ENCODE measurements at regions not wholly inside any gene's neighbourhood (a gene's known extent, or its start where the extent isn't known, plus 50 kb on each side); places are given as distances from the start of the nearest gene placed in this dataset.
"Not testable (repeated sequence)": the region's sequence is repeated elsewhere in the genome, so short reads cannot be mapped to it uniquely, and the experiment has no call there.

DNA sequence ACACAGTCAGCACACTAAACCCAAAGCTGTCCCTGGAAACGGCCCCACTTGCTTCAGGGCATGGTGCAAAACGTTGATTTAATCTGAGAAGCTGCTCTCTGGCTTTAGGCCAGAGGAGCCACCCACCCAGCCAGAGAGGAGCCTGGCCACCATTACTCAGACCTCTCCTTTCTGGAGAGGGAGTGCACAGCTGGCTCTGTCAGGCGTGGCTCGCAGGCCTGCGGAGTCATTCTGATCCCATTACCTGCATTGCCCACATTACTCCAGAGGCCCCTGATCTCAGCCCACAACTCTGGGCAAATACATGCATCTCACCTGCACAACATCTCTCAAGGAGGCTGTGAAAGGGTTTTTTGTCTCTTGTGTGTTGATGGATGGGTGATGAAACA lies 370.0 kb upstream of the IGFBP3 start:
- in situ Hi-C loops (cut with MboI; ENCODE audit: low sequenced_read_pairs) = no loop called here

DNA sequence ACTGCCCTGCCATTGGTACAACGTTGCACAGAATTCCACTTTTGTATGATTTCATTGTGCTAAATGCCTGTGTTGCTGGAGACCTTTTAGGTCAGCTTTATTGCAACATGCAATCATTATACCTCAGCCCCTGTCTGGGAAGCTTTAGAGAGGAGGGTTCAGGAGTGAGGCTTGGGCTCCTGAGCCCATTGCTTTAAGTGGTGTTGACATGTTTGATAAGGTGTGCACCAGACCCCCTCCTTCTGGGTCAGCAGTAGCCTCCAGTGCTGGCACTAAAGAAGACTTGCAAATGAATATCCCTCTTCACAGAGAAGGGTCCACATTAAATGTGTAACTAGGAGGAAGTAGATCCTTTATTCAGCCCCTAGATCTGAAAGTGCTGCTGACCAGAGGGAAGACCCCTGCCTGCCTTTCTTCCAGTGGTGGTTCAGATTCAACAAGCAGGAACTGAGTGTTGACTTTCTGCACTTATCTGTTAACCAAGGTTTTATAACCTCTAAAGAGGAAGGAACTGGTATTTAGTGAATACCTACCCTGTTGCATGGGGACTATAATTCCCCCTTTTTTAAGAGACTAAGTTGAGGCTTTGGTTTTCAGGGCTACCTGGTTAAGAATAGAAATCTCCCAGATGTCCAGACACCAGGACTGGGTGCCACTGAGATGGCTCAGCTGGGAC lies 369.4 kb upstream of the IGFBP3 start:
- in situ Hi-C loops (cut with MboI; ENCODE audit: low sequenced_read_pairs) = no loop called here

DNA sequence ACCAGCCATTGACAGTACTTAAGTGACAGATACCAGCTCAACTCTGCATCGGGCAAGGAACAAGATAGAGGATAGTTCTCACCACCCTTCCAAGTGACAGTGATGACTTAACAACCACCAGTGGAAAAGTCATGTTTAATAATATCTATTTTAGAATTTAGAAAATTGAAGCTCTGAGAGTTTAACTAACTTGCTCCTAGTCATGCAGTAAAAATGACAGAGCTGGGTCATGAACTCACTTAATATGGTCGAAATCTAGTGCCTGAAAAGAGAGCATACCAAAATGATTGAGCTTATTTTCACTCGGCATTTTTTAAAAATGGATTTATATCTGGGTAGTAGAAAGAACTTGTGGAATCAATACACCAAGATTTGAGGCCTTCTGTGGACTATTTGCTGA lies 367.8 kb upstream of the IGFBP3 start:
- in situ Hi-C loops (cut with MboI; ENCODE audit: low sequenced_read_pairs) = no loop called here

DNA sequence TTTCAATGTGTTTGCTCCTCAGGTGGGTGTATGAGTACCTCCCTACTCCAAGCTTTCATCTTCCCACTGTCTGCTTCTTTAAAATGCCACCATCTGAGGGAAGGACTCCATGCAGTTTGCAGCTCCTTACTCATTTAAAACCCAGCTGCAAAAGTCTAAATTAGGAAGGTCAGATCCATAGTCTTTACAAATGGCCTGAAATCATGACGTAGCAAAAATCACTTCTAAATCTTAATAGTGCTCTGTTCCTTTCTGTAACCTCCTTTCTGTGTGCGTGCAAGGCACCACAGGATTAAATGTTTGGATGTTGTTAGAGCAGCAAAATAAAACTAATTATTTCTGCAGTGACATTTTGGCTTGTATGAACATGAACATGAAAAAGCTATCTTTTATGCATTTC lies 366.9 kb upstream of the IGFBP3 start:
- in situ Hi-C loops (cut with MboI; ENCODE audit: low sequenced_read_pairs) = no loop called here

DNA sequence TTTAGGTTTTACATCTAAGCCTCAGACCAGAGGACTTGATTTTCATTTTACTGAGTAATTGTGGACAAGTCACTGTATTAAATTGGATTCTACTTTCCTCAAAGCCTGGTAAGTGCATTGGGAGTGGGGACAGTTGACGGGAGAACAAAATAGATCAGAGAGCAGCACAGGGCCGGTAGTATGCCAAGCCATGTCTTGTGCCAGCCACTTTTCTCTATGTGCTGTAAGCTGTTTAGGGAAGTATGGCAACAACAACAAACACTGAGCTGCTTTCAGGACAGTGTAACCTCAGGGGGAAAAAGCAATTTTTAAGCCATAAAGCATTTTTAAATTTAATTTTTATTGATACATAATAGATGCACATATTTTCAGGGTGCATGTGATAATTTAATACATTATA lies 365.9 kb upstream of the IGFBP3 start:
- in situ Hi-C loops (cut with MboI; ENCODE audit: low sequenced_read_pairs) = no loop called here

DNA sequence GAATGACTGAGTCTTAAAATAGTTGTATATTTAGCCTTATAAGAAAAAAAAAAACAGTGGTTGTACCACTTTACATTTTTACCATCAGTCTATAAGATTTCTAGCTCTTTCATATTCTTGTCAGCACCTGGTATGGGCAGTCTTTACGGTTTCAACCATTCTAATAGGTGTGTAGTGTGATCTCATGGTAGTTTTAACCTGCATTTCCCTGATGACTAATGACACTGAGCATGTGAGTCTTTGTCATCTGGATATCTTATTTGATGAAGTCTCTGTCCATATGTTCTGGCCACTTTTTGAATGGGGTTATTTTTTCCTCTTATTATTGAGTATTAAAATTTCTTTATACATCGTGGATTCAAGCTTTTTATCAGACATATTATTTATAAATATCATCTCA lies 365.3 kb upstream of the IGFBP3 start:
- in situ Hi-C loops (cut with MboI; ENCODE audit: low sequenced_read_pairs) = no loop called here

DNA sequence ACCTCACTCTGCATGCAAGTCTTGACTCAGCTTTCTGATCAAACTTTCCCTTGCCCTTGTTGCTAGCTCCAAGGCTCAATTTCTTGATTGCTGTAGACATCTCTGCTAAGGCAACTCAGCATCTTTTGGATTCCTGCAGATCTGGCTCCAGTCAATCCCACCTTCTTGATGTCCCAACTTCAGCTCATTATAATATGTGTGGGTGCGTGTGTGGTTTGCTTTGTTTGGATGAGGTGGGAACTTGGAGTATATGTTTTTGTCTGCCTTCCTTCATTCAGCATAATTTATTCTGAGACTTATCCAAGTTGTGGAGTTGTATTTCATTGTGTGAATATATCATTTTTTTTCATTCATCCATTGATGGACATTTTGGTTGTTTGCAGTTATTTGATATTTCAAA lies 364.8 kb upstream of the IGFBP3 start:
- in situ Hi-C loops (cut with MboI; ENCODE audit: low sequenced_read_pairs) = no loop called here

DNA sequence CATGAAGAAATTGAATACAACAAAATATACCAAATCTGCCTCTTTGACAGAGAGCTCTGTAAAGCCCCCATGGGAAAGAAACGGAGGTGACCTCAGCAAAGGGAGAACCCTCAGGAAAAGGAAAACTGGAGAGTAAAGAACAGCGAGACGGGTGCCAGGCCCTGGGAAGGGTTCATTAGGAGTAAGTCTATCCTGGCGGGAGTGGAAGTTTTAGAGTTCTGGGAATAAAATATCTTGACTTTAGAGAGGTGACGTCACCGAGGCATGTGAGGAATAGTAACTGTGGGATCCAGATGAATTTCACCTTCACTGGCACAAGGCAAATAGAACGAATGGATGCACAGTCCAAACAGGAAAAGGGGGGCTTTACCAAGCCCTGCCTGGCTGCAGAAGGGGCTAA lies 362.8 kb upstream of the IGFBP3 start:
- in situ Hi-C loops (cut with MboI; ENCODE audit: low sequenced_read_pairs) = no loop called here

DNA sequence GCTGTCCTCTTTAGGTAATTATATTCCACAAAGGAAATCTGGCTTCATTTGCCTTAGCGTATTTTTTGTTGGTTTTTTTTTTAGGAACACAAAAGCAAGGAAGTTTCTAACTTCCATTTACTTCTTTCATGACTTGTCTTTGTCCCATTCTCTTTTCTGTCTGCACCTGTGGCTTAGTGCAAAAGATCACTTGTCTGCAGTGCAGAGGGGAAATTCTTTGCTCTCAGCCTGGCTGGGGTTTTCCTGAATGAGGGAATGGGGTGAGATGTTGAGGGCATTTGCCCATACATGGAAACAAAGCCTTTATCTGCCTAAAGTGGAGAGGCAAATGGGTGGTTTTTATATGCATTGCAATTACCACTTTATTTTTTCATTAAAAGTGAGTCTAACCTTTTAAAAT lies 361.1 kb upstream of the IGFBP3 start:
- in situ Hi-C loops (cut with MboI; ENCODE audit: low sequenced_read_pairs) = no loop called here

DNA sequence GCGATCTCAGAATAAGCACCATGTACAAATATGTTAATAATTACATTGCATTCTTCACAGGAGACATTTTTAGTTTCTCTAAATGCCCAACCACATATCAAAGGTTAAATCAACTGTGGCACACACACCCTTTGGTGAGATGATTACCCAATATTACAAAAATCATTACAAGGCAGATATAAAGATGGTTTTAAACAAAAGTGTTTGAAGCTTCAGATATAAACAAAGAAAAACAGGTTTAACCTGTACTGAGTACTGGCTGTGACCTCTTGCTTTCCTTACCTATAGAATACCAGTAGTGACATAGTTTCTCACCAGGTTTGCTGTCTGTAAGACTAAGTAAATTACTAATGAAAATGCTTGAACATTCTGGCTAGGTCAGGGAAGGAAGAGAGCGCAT lies 360.0 kb upstream of the IGFBP3 start:
- in situ Hi-C loops (cut with MboI; ENCODE audit: low sequenced_read_pairs) = no loop called here

DNA sequence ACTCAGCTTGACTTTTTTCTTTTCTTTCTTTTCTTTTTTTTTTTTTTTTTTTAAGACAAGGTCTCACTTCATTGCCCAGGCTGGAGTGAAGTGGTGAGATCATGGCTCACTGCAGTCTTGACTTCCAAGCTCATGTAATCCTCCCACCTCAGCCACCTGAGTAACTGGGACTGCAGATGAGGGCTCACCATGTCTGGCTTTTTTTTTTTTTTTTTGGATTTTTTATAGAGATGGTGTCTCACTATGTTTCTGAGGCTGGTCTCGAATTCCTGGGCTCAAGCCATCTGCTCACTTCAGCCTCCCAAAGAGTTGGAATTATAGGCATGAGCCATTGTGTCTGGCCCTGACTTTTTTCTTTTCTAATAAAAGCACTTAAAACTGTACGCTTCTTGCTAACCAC lies 358.2 kb upstream of the IGFBP3 start:
- in situ Hi-C loops (cut with MboI; ENCODE audit: low sequenced_read_pairs) = no loop called here

DNA sequence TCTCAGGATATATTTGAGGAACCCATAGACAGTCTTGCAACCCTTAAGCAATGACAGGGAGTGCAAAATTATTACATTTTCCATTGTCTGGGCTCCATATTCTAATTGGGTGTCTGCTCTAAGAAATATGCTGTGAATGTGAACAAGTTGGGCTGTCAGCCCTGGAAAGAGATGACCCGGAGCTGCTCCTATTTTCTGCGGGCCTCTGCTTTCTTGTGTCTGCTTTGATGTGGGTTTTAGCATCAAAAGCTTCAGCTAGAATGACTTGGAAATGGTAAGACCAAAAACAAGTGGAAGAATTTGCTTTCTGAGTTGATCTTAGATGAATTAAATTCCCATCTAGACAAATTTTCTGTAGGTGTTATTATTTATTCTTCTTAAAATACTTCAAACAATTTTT lies 343.6 kb upstream of the IGFBP3 start:
- in situ Hi-C loops (cut with MboI; ENCODE audit: low sequenced_read_pairs) = no loop called here

DNA sequence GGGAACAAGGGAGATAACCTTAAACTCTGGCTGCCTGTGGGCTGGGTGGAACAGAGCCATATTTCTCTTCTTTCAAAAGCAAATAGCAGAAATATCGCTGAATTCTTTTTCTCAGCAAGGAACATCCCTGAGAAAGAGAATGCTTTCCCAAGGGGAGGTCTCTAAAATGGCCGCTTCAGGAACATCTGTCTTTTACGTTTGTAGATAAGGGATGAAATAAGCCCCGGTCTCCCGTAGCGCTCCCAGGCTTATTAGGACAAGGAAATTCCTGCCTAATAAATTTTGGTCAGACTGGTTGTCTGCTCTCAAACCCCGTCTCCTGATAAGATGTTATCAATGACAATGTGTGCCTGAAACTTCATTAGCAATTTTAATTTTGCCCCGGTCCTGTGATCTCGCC lies 340.6 kb upstream of the IGFBP3 start:
- in situ Hi-C loops (cut with MboI; ENCODE audit: low sequenced_read_pairs) = not testable (repeated sequence)

DNA sequence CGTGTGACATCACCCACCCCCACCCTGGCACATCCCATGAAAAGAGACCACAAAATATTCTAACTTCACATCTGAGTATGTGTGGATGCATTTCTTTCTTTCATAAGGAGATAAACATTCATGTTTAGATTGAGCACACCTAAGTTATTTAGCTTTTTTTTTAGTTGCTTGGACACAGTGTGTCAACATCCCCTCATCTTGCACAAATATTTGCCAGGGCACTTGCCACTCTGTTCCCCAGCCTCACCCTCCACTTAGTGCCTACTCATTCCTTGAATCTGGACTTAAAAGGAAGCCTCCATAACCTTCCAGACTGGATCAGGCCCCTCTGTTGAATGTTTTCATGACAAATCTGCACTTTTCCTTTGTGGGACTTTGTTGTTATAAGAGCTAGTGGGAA lies 338.9 kb upstream of the IGFBP3 start:
- in situ Hi-C loops (cut with MboI; ENCODE audit: low sequenced_read_pairs) = no loop called here

DNA sequence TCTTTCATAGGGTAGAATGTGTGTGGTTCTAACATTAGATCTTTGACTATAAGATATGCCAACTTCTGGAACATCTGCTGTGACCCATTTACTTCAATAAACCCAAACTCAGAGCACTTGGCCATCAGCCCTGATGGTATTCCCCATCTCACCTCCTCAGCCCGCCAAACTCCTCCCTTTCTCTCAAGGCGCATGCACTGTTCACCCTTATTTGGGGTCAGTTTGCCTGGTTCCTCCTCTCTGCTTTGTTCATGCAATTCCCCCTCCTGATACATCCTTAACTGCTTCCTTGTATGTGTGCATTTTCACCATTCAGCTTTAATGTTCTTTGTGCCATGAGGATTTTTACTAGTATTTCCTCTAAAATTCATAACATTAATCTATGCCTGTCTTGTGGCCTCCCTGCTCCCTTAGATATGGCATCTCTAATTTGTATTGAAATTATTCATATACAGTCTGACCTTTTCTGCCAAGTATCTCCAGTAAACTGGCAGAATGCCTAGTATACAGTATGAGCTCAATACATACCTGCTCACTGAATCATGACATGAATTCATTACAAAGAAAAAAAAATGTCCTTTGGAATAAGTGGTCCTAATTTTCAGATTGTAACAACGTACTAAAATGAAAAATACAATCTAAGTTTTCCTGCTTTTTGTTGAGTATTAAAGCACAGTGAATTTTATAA lies 336.8 kb upstream of the IGFBP3 start:
- in situ Hi-C loops (cut with MboI; ENCODE audit: low sequenced_read_pairs) = no loop called here

DNA sequence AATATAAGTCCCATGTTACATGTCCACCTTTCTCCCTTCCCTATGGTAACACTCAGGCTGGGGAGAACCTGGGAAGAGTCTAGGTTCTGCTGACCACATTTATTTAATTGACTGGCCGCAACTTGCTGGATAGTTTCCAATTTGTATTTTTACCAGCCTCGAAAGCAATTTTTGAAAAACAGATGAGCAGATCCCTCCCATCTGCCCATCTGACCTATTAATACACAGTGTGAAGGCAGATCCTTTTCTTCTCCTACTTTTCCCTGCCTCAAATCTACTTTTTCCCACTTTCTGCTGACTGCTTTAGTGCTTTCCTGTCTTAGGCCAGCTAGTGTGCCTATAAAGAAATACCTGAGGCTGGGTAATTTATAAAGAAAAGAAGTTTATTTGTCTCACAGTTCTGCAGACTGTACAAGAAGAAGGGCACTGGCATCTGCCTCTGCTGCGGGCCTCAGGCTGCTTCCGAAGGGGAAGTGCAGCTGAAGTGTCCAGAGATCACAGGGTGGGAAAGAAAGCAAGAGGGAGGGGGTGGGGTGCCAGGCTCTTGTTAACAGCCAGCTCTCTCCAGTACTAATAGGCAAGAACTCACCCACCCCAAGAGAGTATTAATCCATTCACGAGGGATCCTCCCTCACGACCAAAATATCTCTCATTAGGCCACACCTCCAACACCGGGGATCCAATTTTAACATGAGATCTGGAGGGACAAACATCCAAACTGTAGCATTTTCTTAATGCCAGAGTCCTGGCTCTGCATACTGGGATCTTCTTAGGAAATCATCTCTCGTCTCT lies 336.0 kb upstream of the IGFBP3 start:
- in situ Hi-C loops (cut with MboI; ENCODE audit: low sequenced_read_pairs) = no loop called here

DNA sequence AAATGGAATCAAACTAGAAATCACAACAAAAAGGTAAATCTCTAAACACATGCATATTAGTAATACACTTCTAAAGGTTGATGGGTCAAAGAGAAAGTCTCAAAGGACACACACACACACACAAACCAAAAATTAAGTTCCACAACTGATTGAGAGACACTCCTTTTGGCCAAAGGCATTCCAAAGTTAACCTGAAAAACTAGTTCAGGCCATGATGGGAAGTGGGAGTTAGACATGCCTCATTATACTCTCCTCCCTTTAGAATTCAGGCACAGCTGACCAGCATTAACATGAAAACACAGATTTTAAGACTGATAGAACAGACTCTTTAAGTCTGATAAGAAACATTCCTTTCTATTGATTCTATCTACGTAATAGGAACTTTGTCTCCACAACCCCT lies 332.4 kb upstream of the IGFBP3 start:
- in situ Hi-C loops (cut with MboI; ENCODE audit: low sequenced_read_pairs) = no loop called here

DNA sequence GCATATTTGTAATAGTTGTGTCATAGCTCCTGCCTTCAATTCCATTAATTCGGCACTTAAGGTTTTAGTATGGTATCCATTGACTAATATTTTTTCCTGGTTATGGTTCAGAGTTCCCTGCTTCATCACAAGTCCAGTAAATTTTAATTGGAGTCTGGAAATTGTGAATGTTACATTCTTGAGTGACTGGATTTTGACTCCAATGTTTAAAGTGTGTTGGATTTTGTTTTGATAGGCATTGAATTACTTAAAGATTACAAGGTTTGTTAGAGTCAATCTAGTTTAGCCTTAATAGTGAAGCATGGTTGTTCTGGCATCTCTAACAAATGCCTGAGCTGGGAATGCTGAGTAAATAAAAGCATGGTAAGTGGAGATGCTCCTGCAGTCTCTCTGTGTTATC lies 326.6 kb upstream of the IGFBP3 start:
- in situ Hi-C loops (cut with MboI; ENCODE audit: low sequenced_read_pairs) = no loop called here

DNA sequence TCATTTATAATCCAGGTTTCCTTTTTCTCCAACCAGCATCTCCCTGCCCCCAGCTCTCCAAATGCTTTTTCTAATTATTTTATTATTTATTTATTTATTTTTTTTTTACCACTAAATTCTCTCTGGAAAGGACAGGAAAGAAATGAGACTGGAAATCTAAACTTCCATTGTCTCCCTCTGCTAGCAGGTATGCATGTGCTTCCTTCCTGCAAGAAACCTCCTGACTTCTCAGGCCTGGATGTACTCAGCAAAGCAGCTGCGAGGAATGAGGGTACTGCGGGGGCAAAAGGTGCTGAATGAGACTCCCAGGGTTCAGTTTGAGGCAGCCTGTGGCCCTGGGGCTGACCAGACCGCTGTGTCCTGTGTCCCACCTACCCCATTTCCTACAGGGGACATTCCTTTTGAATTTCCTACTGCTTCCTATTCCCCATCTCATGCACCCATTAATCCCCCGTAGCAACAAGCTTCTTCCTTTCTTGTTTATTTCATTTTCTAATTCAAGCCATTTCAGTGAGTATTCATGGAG lies 324.6 kb upstream of the IGFBP3 start:
- in situ Hi-C loops (cut with MboI; ENCODE audit: low sequenced_read_pairs) = no loop called here

DNA sequence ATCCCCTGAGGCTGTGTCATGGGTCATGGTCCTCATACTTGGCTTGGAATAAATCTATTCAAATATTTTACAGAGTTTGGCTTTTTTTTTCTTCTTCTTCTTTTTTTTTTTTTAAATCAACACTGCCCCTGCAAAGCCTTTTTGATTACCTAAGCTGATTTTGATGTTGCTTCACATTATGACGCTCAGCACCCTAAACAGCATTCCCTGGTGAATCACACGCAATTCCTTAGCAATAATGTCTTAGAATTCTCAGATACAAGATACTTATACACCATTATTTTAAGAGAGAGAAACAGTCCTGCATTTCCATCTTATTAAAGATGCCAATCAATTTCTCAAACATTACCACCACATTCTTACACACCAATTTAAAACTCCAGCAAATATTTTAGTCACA lies 323.7 kb upstream of the IGFBP3 start:
- in situ Hi-C loops (cut with MboI; ENCODE audit: low sequenced_read_pairs) = no loop called here

DNA sequence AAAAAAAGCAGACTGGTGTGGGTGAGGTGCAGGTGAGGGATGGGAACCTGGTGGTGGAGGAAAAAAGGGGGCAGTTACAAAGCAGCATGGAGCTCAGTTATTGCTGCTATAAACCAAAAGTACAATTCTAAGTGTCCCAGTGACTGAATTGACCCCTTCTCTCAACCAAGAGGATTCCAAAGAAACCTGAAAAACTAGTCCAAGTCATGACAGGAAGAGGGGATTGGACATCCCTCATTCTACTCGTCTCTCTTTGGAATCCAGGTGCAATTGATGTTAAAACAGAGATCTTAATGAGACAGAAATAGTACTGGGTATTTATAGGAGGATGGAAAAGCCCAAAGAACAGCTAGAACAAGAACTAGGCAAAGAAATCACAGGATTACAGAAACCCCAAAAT lies 322.3 kb upstream of the IGFBP3 start:
- in situ Hi-C loops (cut with MboI; ENCODE audit: low sequenced_read_pairs) = no loop called here

DNA sequence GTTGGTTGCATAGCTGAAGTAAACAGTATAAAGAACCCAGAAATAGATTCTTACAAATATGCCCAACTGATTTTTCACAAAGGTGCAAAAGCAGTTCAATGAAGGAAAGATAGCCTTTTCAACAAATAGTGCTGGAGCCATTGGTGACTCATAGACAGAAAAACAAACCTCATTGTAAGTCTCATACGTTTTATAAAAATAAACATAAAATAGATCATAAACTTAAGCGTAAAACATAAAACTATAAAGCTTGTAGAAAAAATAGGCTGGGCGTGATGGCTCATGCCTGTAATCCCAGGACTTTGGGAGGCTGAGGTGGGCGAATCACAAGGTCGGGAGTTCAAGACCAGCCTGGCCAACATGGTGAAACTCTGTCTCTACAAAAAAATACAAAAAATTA lies 318.8 kb upstream of the IGFBP3 start:
- in situ Hi-C loops (cut with MboI; ENCODE audit: low sequenced_read_pairs) = no loop called here

Data from HL-60/S4 treated with retinoic acid at 250 ng/mL for 4 days and 3 days (cell line).